GM23338 (cell line): ENCODE measurements at regions not wholly inside any gene's neighbourhood (a gene's known extent, or its start where the extent isn't known, plus 50 kb on each side); places are given as distances from the start of the nearest gene placed in this dataset.

Experiments
- ATAC-seq: fragments of 200-7000 bp; cut with Tn5 transposase; 3 replicates; pipeline ENCODE4 v1.9.1; 2020
- DNase-seq: peaks from one replicate; pipeline ENCODE4 v3.0.0-alpha.2; 2015; ENCODE audit warnings: low spot score
- H2AFZ ChIP-seq: fragments of 200-600 bp; sonication (generic); 2 replicates; pipeline ENCODE4 v1.8.0; 2016; ENCODE audit warnings: antibody characterized with exemption, mild to moderate bottlenecking, moderate library complexity
- H3F3A ChIP-seq: fragments of 200-600 bp; sonication (generic); replicated peaks from 2 replicates; pipeline ENCODE4 v1.8.0; 2017; ENCODE audit warnings: antibody characterized with exemption, mixed run types, low read depth
- H3K27ac ChIP-seq: fragments of 200-600 bp; sonication (generic); 2 replicates; pipeline ENCODE4 v1.6.1; 2016; ENCODE audit warnings: low read depth
- H3K27me3 ChIP-seq: fragments of 200-600 bp; sonication (generic); 2 replicates; pipeline ENCODE4 v1.8.0; 2016; ENCODE audit warnings: mild to moderate bottlenecking, mixed run types, moderate library complexity; ENCODE audit not compliant: insufficient read depth
- H3K36me3 ChIP-seq: fragments of 200-600 bp; sonication (generic); 2 replicates; pipeline ENCODE4 v1.8.0; 2016; ENCODE audit warnings: mild to moderate bottlenecking; ENCODE audit not compliant: insufficient read depth
- H3K4me1 ChIP-seq: fragments of 200-600 bp; sonication (generic); 2 replicates; pipeline ENCODE4 v1.8.0; 2016; ENCODE audit warnings: mild to moderate bottlenecking, moderate library complexity; ENCODE audit not compliant: insufficient read depth
- H3K4me2 ChIP-seq: fragments of 200-600 bp; sonication (generic); 2 replicates; pipeline ENCODE4 v1.7.1; 2017; ENCODE audit warnings: mixed run types
- H3K4me3 ChIP-seq: fragments of 200-600 bp; sonication (generic); 2 replicates; pipeline ENCODE4 v1.6.1; 2016; ENCODE audit warnings: mixed run types
- H3K79me2 ChIP-seq: fragments of 200-600 bp; sonication (generic); replicated peaks from 2 replicates; pipeline ENCODE4 v1.8.0; 2017; ENCODE audit warnings: mild to moderate bottlenecking; ENCODE audit not compliant: insufficient read depth
- H3K9me2 ChIP-seq: fragments of 200-600 bp; sonication (generic); 2 replicates; pipeline ENCODE4 v1.8.0; 2017; ENCODE audit not compliant: insufficient read depth
- H4K20me1 ChIP-seq: fragments of 200-600 bp; sonication (generic); replicated peaks from 2 replicates; pipeline ENCODE4 v1.8.0; 2017; ENCODE audit warnings: mild to moderate bottlenecking; ENCODE audit not compliant: insufficient read depth
- H3K27ac Mint-ChIP-seq: 2 replicates; pipeline ENCODE4 v1.8.0; 2020; ENCODE audit warnings: inconsistent platforms, mild to moderate bottlenecking, moderate library complexity, mixed read lengths
- H3K27me3 Mint-ChIP-seq: 3 replicates; pipeline ENCODE4 v1.8.0; 2022; ENCODE audit warnings: low read depth, mild to moderate bottlenecking, moderate library complexity, mixed read lengths, inconsistent platforms; ENCODE audit not compliant: insufficient read depth, poor library complexity
- H3K36me3 Mint-ChIP-seq: 3 replicates; pipeline ENCODE4 v1.8.0; 2021; ENCODE audit warnings: low read depth, mild to moderate bottlenecking, inconsistent platforms, moderate library complexity, mixed read lengths
- H3K4me1 Mint-ChIP-seq: 3 replicates; pipeline ENCODE4 v1.8.0; 2020; ENCODE audit warnings: mild to moderate bottlenecking, inconsistent platforms, mixed read lengths
- H3K4me3 Mint-ChIP-seq: 3 replicates; pipeline ENCODE4 v1.8.0; 2021; ENCODE audit warnings: moderate library complexity, mild to moderate bottlenecking, inconsistent platforms, mixed read lengths
- H3K9me3 Mint-ChIP-seq: 3 replicates; pipeline ENCODE4 v1.8.0; 2020; ENCODE audit warnings: moderate library complexity, mild to moderate bottlenecking, inconsistent platforms, mixed read lengths
- CREB1 ChIP-seq: fragments of 250-450 bp; sonication (Bioruptor Pico); IDR thresholded peaks from 2 replicates; pipeline ENCODE4 v1.5.0; 2020; ENCODE audit warnings: low read depth, mild to moderate bottlenecking, moderate library complexity
- CTCF ChIP-seq, 2 experiments: fragments of 200-600 bp in 1 of 2; sonication (generic) in 1 of 2; conservative IDR thresholded peaks; 2 replicates each; pipeline versions ENCODE4 v1.5.1 to v1.6.1; 2016 to 2017; ENCODE audit warnings: antibody characterized with exemption in 2 of 2, low read depth in 2 of 2, mild to moderate bottlenecking in 2 of 2, moderate library complexity in 1 of 2
- ETS1 ChIP-seq: IDR thresholded peaks from 2 replicates; pipeline ENCODE4 v1.6.1; 2016; ENCODE audit warnings: antibody characterized with exemption
- EZH2 ChIP-seq: fragments of 200-600 bp; sonication (generic); IDR thresholded peaks from one replicate; pipeline ENCODE4 v1.8.0; 2017; ENCODE audit warnings: antibody characterized with exemption, mild to moderate bottlenecking, low read depth; ENCODE audit not compliant: unreplicated experiment
- EZH2phosphoT487 ChIP-seq: fragments of 200-600 bp; sonication (generic); IDR thresholded peaks from one replicate; pipeline ENCODE4 v1.8.1; 2018; ENCODE audit warnings: antibody characterized with exemption; ENCODE audit not compliant: unreplicated experiment
- JUNB ChIP-seq: IDR thresholded peaks from one replicate; pipeline ENCODE4 v1.6.1; 2016; ENCODE audit warnings: antibody characterized with exemption; ENCODE audit not compliant: unreplicated experiment
- NANOG ChIP-seq: IDR thresholded peaks from 2 replicates; pipeline ENCODE4 v1.6.1; 2016; ENCODE audit warnings: antibody characterized with exemption, borderline replicate concordance
- POLR2AphosphoS5 ChIP-seq: IDR thresholded peaks from 2 replicates; pipeline ENCODE4 v1.6.1; 2016; ENCODE audit warnings: antibody characterized with exemption, low read depth
- REST ChIP-seq: IDR thresholded peaks from one replicate; pipeline ENCODE4 v1.6.1; 2018; ENCODE audit warnings: antibody characterized with exemption; ENCODE audit not compliant: unreplicated experiment
- STAT1 ChIP-seq: IDR thresholded peaks from one replicate; pipeline ENCODE4 v1.6.1; 2016; ENCODE audit warnings: antibody characterized with exemption; ENCODE audit not compliant: unreplicated experiment
- ZNF114 ChIP-seq: fragments of 250-450 bp; sonication (Bioruptor Pico); IDR thresholded peaks from 2 replicates; pipeline ENCODE4 v1.5.0; 2020; ENCODE audit warnings: mild to moderate bottlenecking, moderate library complexity
- ZNF331 ChIP-seq: fragments of 250-450 bp; sonication (Bioruptor Pico); IDR thresholded peaks from 2 replicates; pipeline ENCODE4 v1.5.0; 2020; ENCODE audit warnings: low read depth, mild to moderate bottlenecking, moderate library complexity

- H3K9me3 Mint-ChIP-seq, result 0 out of 3 replicates have a peak, but pooled peaks cover 1% of the 10 kb centered on the region
- TF ChIP-seq ETS1, result no peak
- no peak for TF ChIP-seq POLR2AphosphoS5
- TF ChIP-seq REST, result no peak
- TF ChIP-seq ZNF114 (CRISPR knock-in tag), result no peak
- TF ChIP-seq NANOG, result no peak
- no peak for TF ChIP-seq CTCF (conservative IDR thresholded peaks at IDR 0.05; ENCODE audit: low read depth in 2 of 2)
- TF ChIP-seq ZNF331 (CRISPR knock-in tag), result no peak
- TF ChIP-seq STAT1, result no peak
- TF ChIP-seq EZH2phosphoT487, result no peak
- TF ChIP-seq EZH2, result no peak
- Histone ChIP-seq H3K4me3 (no peak overlapping the region), H3K27me3 (no peaks in the 10 kb centered on the region), H2AFZ (no peak overlapping the region), H3K4me1 (no peaks in the 10 kb centered on the region), H4K20me1 (no peaks in the 10 kb centered on the region), H3F3A (no peaks in the 10 kb centered on the region), H3K36me3 (no peaks in the 10 kb centered on the region), H3K4me2 (no peak overlapping the region), H3K27ac (no peak overlapping the region), H3K79me2 (no peaks in the 10 kb centered on the region), H3K9me2 (peaks cover 27% of the 10 kb centered on the region)
- ATAC-seq, result no peak
- DNase-seq, result no peak
- H3K36me3 Mint-ChIP-seq, result no peaks in the 10 kb centered on the region
- peaks cover 2% of the 10 kb centered on the region; the same call in 1 of the 3 replicates for H3K4me1 Mint-ChIP-seq
- no peak overlapping the region for H3K27ac Mint-ChIP-seq
- H3K27me3 Mint-ChIP-seq, result peaks cover 3% of the 10 kb centered on the region
- no peak overlapping the region for H3K4me3 Mint-ChIP-seq
These were observed 516.6 kb downstream of the EPHB1 start for GRCh38 chr3:135311699-135312098.

DNA sequence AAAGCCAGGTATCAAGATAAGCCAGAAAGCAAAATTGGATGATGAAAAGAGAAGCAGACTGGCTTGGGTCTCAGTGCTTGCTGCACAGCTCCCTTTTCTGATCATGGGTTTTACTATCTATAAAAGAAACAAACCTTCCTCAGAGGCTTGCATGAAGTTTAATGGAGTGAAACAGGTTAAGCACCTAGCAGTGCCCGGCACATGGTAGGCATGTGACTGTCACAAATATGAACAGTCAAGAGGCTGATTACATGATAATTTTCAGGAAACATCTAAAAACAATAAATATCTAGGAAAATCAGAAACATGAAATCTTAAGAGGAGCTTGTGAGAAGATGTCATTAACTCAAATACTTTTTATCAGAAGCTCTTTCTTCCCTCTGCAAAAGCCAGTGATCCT, 519.2 kb downstream of the EPHB1 start:
- H3K9me2 ChIP-seq, result peaks cover 41% of the 10 kb centered on the region
- H3K4me1 Mint-ChIP-seq, result peaks cover 2% of the 10 kb centered on the region; the same call in 1 of the 3 replicates
- TF ChIP-seq ZNF331 (CRISPR knock-in tag) (no peak), ZNF114 (CRISPR knock-in tag) (no peak), STAT1 (no peak), JUNB (no peak), CREB1 (CRISPR knock-in tag) (no peak), POLR2AphosphoS5 (no peak), ETS1 (no peak), CTCF (conservative IDR thresholded peaks at IDR 0.05; ENCODE audit: low read depth in 2 of 2) (no peak), EZH2phosphoT487 (no peak)

More for the DNA sequence above, 519.2 kb downstream of the EPHB1 start:
- peaks cover 8% of the 10 kb centered on the region; the same call in 2 of the 3 replicates for H3K36me3 Mint-ChIP-seq
- H3K4me3 ChIP-seq, result no peak overlapping the region
- H3K27me3 ChIP-seq, result no peaks in the 10 kb centered on the region
- H4K20me1 ChIP-seq, result no peaks in the 10 kb centered on the region
- no peaks in the 10 kb centered on the region for H3K4me1 ChIP-seq
- no peak overlapping the region for H3K27ac ChIP-seq
- no peak for ATAC-seq
- H3K9me3 Mint-ChIP-seq, result peaks cover 10% of the 10 kb centered on the region
- H3K27me3 Mint-ChIP-seq, result no peaks in the 10 kb centered on the region
- H3K4me3 Mint-ChIP-seq, result no peak overlapping the region
- peaks cover 7% of the 10 kb centered on the region; the same call in 1 of the 2 replicates for H3F3A ChIP-seq
- no peak overlapping the region for H3K27ac Mint-ChIP-seq
- H3K79me2 ChIP-seq, result no peaks in the 10 kb centered on the region
- H3K4me2 ChIP-seq, result no peak overlapping the region
- DNase-seq, result no peak
- H3K36me3 ChIP-seq, result no peaks in the 10 kb centered on the region
- H2AFZ ChIP-seq, result no peak overlapping the region
